OCI-LY7 (cell line): ENCODE measurements at regions not wholly inside any gene's neighbourhood (a gene's known extent, or its start where the extent isn't known, plus 50 kb on each side); places are given as distances from the start of the nearest gene placed in this dataset.

Experiments used
- BruUV-seq: library from RNA; stranded (reverse); fragments of 400-500 nt; replicated peaks from 2 replicates; lab custom pipeline; 2021; lab: Mats Ljungman, UMichigan
- CTCF ChIA-PET: fragments of 300-600 bp; sonication (Branson Sonifier 250); formaldehyde crosslinking; loops from one replicate; lab custom pipeline; 2022; ENCODE audit warnings: antibody characterized with exemption; ENCODE audit not compliant: unreplicated experiment; lab: Charles Lee
- POLR2A ChIA-PET: fragments of 300-600 bp; sonication (Branson Sonifier 250); formaldehyde crosslinking; loops from one replicate; lab custom pipeline; 2022; ENCODE audit warnings: antibody characterized with exemption; lab: Charles Lee
- DNase-seq: peaks from one replicate; pipeline ENCODE4 v3.0.0-alpha.2; 2015; ENCODE audit warnings: low spot score
- H2AFZ ChIP-seq: fragments of 200-600 bp; sonication (generic), shearing (Covaris generic); 2 replicates; pipeline ENCODE4 v1.6.1; 2014; ENCODE audit warnings: mild to moderate bottlenecking, antibody characterized with exemption, low read length, moderate library complexity
- H3K27ac ChIP-seq: fragments of 200-600 bp; sonication (generic); 2 replicates; pipeline ENCODE4 v1.5.1; 2014; ENCODE audit warnings: mixed run types, low read depth, mild to moderate bottlenecking, moderate library complexity, low read length, inconsistent platforms; ENCODE audit not compliant: poor library complexity, severe bottlenecking
- H3K36me3 ChIP-seq: fragments of 200-600 bp; sonication (generic); 2 replicates; pipeline ENCODE4 v1.6.1; 2014; ENCODE audit warnings: mild to moderate bottlenecking, antibody characterized with exemption, low read length, moderate library complexity, mixed read lengths; ENCODE audit not compliant: insufficient read depth
- H3K4me1 ChIP-seq: fragments of 200-600 bp; sonication (generic); 2 replicates; pipeline ENCODE4 v1.5.1; 2014; ENCODE audit warnings: mild to moderate bottlenecking, low read length; ENCODE audit not compliant: insufficient read depth, poor library complexity, severe bottlenecking
- H3K4me2 ChIP-seq: fragments of 200-600 bp; sonication (generic); 2 replicates; pipeline ENCODE4 v1.6.1; 2014; ENCODE audit warnings: mild to moderate bottlenecking, low read length
- H3K4me3 ChIP-seq: fragments of 200-600 bp; sonication (generic); 2 replicates; pipeline ENCODE4 v1.5.1; 2014; ENCODE audit warnings: mild to moderate bottlenecking, low read depth, low read length; ENCODE audit not compliant: poor library complexity, severe bottlenecking
- H3K79me2 ChIP-seq: fragments of 200-600 bp; sonication (generic); 2 replicates; pipeline ENCODE4 v1.6.1; 2016; ENCODE audit warnings: low read depth, mild to moderate bottlenecking, low read length, moderate library complexity, mixed read lengths; ENCODE audit not compliant: insufficient read depth
- H3K9me2 ChIP-seq: fragments of 200-600 bp; sonication (generic); 2 replicates; pipeline ENCODE4 v1.6.1; 2016; ENCODE audit warnings: mild to moderate bottlenecking, low read length, mixed read lengths; ENCODE audit not compliant: insufficient read depth
- H3K9me3 ChIP-seq: fragments of 200-600 bp; sonication (generic); 2 replicates; pipeline ENCODE4 v1.6.1; 2014; ENCODE audit warnings: mild to moderate bottlenecking, mixed run types, low read length, mixed read lengths
- H4K20me1 ChIP-seq: fragments of 200-600 bp; sonication (generic); 2 replicates; pipeline ENCODE4 v1.6.1; 2014; ENCODE audit warnings: mild to moderate bottlenecking, antibody characterized with exemption, low read length, moderate library complexity, mixed read lengths; ENCODE audit not compliant: insufficient read depth
- CTCF ChIP-seq: fragments of 200-600 bp; sonication (generic); conservative IDR thresholded peaks from 2 replicates; pipeline ENCODE4 v1.5.1; 2014; ENCODE audit warnings: mild to moderate bottlenecking, antibody characterized with exemption, low read length, moderate library complexity, mixed read lengths
- EZH2phosphoT487 ChIP-seq: fragments of 200-600 bp; sonication (generic); IDR thresholded peaks from 2 replicates; pipeline ENCODE4 v1.6.1; 2018; ENCODE audit warnings: low read depth, borderline replicate concordance, mild to moderate bottlenecking, mixed run types, antibody characterized with exemption, low read length, moderate library complexity, mixed read lengths
- intact Hi-C: fragments of 100-400 bp; cut with micrococcal nuclease; formaldehyde crosslinking; loops from one replicate; pipeline ENCODE4 v1.10.0; 2022; ENCODE audit not compliant: unreplicated experiment

GRCh38 chr18:66129248-66129647 lies 378.4 kb downstream of the CDH7 start:
- Histone ChIP-seq H3K4me3 (no peak overlapping the region), H3K27ac (no peak overlapping the region), H3K4me2 (no peak overlapping the region), H2AFZ (no peak overlapping the region), H4K20me1 (no peaks in the 10 kb centered on the region), H3K79me2 (no peaks in the 10 kb centered on the region), H3K36me3 (no peaks in the 10 kb centered on the region), H3K9me2 (no peaks in the 10 kb centered on the region), H3K9me3 (no peaks in the 10 kb centered on the region), H3K4me1 (no peaks in the 10 kb centered on the region)
- TF ChIP-seq CTCF (no peak), EZH2phosphoT487 (no peak)
- DNase-seq, result no peak
- POLR2A ChIA-PET, result no interaction called here
- no TSS peak for BruUV-seq
- CTCF ChIA-PET, result no interaction called here
- intact Hi-C loops, result no loop called here

GRCh38 chr18:66126266-66126665 lies 375.5 kb downstream of the CDH7 start:
- intact Hi-C loops, result no loop called here
- no peaks in the 10 kb centered on the region for H4K20me1 ChIP-seq
- no peak overlapping the region for H3K4me2 ChIP-seq
- BruUV-seq, result no TSS peak
- TF ChIP-seq EZH2phosphoT487 (no peak), CTCF (no peak)
- no peaks in the 10 kb centered on the region for H3K9me3 ChIP-seq
- no peak overlapping the region for H3K27ac ChIP-seq
- no peaks in the 10 kb centered on the region for H3K79me2 ChIP-seq
- no peaks in the 10 kb centered on the region for H3K36me3 ChIP-seq
- no peak overlapping the region for H2AFZ ChIP-seq
- no peak for DNase-seq
- no peaks in the 10 kb centered on the region for H3K9me2 ChIP-seq
- CTCF ChIA-PET, result no interaction called here
- H3K4me1 ChIP-seq, result no peaks in the 10 kb centered on the region
- POLR2A ChIA-PET, result no interaction called here
- no peak overlapping the region for H3K4me3 ChIP-seq

GRCh38 chr18:66124394-66124793 lies 373.6 kb downstream of the CDH7 start:
- H2AFZ ChIP-seq, result no peak overlapping the region
- no peaks in the 10 kb centered on the region for H3K4me1 ChIP-seq
- H3K9me3 ChIP-seq, result no peaks in the 10 kb centered on the region
- H3K27ac ChIP-seq, result no peak overlapping the region
- H3K4me2 ChIP-seq, result no peak overlapping the region
- no peaks in the 10 kb centered on the region for H4K20me1 ChIP-seq
- H3K4me3 ChIP-seq, result no peak overlapping the region
- ChIA-PET POLR2A (no interaction called here), CTCF (no interaction called here)
- no peaks in the 10 kb centered on the region for H3K9me2 ChIP-seq
- TF ChIP-seq CTCF (no peak), EZH2phosphoT487 (no peak)
- H3K79me2 ChIP-seq, result no peaks in the 10 kb centered on the region
- intact Hi-C loops, result no loop called here
- no peak for DNase-seq
- no TSS peak for BruUV-seq
- H3K36me3 ChIP-seq, result no peaks in the 10 kb centered on the region
